Activated T-cell treated with anti-CD3 and anti-CD28 coated beads, Interleukin-2, amount 50 U/mL, for 72 hours (primary cell): ENCODE measurements at regions not wholly inside any gene's neighbourhood (a gene's known extent, or its start where the extent isn't known, plus 50 kb on each side); places are given as distances from the start of the nearest gene placed in this dataset.

Source experiments
- ATAC-seq, 2 donors: fragments of 150-1000 bp; cut with Tn5 transposase; replicated peaks in 1 of 2; 2 replicates each; pipeline ENCODE4 v1.10.0; 2021; ENCODE audit warnings: moderate library complexity in 2 of 2, mild to moderate bottlenecking in 1 of 2
- DNase-seq, 2 donors: peaks; one replicate each; pipeline ENCODE4 v3.0.0; 2021 to 2022; ENCODE audit warnings: mixed read lengths in 1 of 2
- H3K27ac Mint-ChIP-seq: one replicate; pipeline ENCODE4 v1.8.0; 2022; ENCODE audit warnings: mild to moderate bottlenecking, moderate library complexity, mixed read lengths
- H3K27me3 Mint-ChIP-seq: one replicate; pipeline ENCODE4 v1.8.0; 2022; ENCODE audit warnings: low read depth, mixed read lengths
- H3K36me3 Mint-ChIP-seq, 2 donors: one replicate each; pipeline ENCODE4 v1.8.0; 2022; ENCODE audit warnings: mixed read lengths in 2 of 2, mild to moderate bottlenecking in 1 of 2; ENCODE audit not compliant: insufficient read depth in 2 of 2
- H3K4me1 Mint-ChIP-seq: one replicate; pipeline ENCODE4 v1.8.0; 2022; ENCODE audit warnings: low read depth, mixed read lengths
- H3K4me3 Mint-ChIP-seq, 2 donors: one replicate each; pipeline ENCODE4 v1.8.0; 2022; ENCODE audit warnings: mild to moderate bottlenecking in 2 of 2, mixed read lengths in 2 of 2, moderate library complexity in 2 of 2
- H3K9me3 Mint-ChIP-seq, 2 donors: one replicate each; pipeline ENCODE4 v1.8.0; 2022; ENCODE audit warnings: mixed read lengths in 2 of 2

GRCh38 chr11:97965849-97966646 lies 1054.7 kb upstream of the CNTN5 start:
- Mint-ChIP-seq H3K9me3 (peaks cover 6 to 7% of the 10 kb centered on the region in 2 donors), H3K36me3 (peaks cover 0 to 3% of the 10 kb centered on the region in 2 donors), H3K4me3 (no peak overlapping the region), H3K27ac (no peak overlapping the region), H3K4me1 (no peaks in the 10 kb centered on the region), H3K27me3 (no peaks in the 10 kb centered on the region)
- no peak for DNase-seq
- ATAC-seq: no peak

DNA sequence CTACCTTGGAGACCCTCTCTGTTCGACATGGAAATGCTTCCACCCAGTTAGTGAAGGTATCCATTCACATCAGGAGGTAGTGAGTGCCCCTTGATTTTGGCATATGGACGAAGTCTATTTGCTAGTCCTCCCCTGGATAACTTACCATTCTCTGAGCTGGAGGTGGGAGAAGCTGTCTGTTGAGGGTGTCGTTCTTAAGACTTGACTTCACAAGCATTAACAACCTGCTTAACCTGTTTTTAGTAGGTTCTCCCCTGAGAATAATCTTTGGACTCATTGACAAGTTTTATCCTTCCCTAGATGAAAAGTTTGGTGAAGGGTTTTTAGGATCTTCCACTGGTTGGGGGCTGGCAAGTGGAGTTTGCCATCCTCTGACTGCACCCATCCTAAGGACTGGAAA lies 1053.8 kb upstream of the CNTN5 start:
- H3K27ac Mint-ChIP-seq: no peak overlapping the region
- no peak for DNase-seq
- peaks cover 6 to 9% of the 10 kb centered on the region in 2 donors for H3K9me3 Mint-ChIP-seq

GRCh38 chr11:97968071-97968470 lies 1052.7 kb upstream of the CNTN5 start:
- no peaks in the 10 kb centered on the region for H3K27me3 Mint-ChIP-seq
- H3K4me1 Mint-ChIP-seq: no peaks in the 10 kb centered on the region
- peaks cover 3 to 6% of the 10 kb centered on the region in 2 donors for H3K9me3 Mint-ChIP-seq
- DNase-seq (no peak), ATAC-seq (no peak)
- H3K27ac Mint-ChIP-seq: no peak overlapping the region
- no peak overlapping the region for H3K4me3 Mint-ChIP-seq
- peaks cover 0 to 3% of the 10 kb centered on the region in 2 donors for H3K36me3 Mint-ChIP-seq

More for the DNA sequence above, 1053.8 kb upstream of the CNTN5 start:
- no peak overlapping the region for H3K4me3 Mint-ChIP-seq
- ATAC-seq: no peak
- H3K27me3 Mint-ChIP-seq: no peaks in the 10 kb centered on the region
- H3K4me1 Mint-ChIP-seq: no peaks in the 10 kb centered on the region
- H3K36me3 Mint-ChIP-seq: peaks cover 0 to 3% of the 10 kb centered on the region in 2 donors

DNA sequence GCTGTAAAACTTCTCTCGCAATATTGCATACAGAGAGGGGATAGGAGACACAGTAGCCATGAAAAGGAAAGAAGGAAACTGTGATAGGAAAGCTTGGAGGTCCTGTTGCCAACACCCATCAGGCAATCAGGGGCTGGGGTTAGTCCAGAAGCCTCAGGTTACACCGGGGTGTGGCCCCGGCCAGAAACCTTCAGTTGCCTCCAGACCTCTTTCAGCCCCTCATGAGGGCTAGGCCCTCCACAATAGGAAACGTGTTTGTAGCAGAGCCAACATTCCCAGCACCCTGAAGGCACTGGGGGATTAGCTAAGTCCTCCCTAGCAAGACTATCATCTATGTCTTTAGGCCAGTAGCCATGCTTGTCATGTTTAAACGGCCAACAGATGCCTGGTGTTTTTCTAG lies 1048.0 kb upstream of the CNTN5 start:
- H3K27ac Mint-ChIP-seq: no peak overlapping the region
- peaks cover 0 to 3% of the 10 kb centered on the region in 2 donors for H3K36me3 Mint-ChIP-seq
- no peak for DNase-seq
- H3K27me3 Mint-ChIP-seq: no peaks in the 10 kb centered on the region
- H3K4me1 Mint-ChIP-seq: no peaks in the 10 kb centered on the region
- ATAC-seq: no peak
- H3K9me3 Mint-ChIP-seq: peaks cover 0 to 6% of the 10 kb centered on the region in 2 donors
- H3K4me3 Mint-ChIP-seq: no peak overlapping the region

DNA sequence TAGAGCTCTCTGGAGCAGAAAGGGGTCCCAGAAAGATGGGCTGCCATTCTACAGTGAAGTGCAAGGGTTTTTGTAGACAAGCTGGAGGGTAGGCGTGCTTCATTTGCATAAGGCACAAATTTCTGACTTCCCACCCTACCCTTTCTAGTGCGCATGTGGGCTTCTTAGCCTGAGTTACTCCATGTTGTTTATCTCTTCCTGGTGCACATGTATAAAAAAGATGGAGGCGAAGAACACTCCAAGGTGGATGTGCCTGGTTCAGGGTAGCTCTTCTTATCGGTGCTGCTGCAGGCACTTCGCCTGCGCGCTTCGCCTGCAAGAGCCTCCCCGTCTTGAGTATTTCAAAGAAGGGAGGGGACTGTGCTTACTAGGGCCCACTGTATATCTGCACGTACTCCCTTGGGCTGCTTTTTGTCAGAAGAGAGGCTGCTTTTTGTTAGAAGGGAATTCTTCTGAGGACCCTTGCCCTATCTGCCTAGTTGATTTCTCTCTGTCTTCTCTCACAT lies 1047.3 kb upstream of the CNTN5 start:
- no peak overlapping the region for H3K27ac Mint-ChIP-seq
- H3K27me3 Mint-ChIP-seq: no peaks in the 10 kb centered on the region
- H3K36me3 Mint-ChIP-seq: peaks cover 0 to 3% of the 10 kb centered on the region in 2 donors
- no peak overlapping the region for H3K4me3 Mint-ChIP-seq
- peaks cover 0 to 6% of the 10 kb centered on the region in 2 donors for H3K9me3 Mint-ChIP-seq
- no peaks in the 10 kb centered on the region for H3K4me1 Mint-ChIP-seq
- ATAC-seq (no peak), DNase-seq (no peak)

DNA sequence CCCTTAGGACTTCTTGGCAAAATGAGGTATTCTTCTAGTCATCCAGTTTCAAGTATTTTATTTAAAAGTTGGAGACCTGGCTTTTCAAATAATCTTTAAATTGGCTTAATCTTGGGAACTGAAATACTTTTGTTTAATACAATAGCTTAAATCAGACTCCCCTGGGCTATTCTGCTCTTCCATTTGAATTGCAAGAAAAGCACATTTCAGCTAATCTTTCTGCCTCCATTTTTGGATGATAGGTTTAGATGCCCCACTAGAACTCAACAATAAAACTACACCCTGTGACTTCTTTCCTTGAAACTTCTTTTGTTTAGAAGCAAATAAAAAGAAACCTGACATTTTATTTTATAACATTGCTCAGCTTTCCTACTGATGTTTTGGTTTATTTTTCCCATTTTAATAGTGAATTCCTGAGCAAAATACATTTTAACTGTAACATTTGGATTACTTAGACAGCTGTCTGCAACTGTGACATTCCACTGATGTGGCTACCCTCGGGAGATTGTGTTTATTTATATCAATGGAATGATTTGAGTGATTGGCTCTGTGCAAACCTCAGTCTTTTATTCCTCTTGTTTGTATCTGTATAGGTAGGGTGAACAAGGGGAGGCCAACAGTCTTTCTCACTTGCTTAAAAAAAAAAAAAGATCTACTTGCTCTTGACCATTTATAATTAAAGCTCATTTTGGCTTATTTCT lies 1045.8 kb upstream of the CNTN5 start:
- no peaks in the 10 kb centered on the region for H3K27me3 Mint-ChIP-seq
- ATAC-seq: no peak
- no peaks in the 10 kb centered on the region for H3K4me1 Mint-ChIP-seq
- peaks cover 0 to 1% of the 10 kb centered on the region in 2 donors for H3K36me3 Mint-ChIP-seq
- DNase-seq: no peak
- H3K4me3 Mint-ChIP-seq: no peak overlapping the region
- H3K9me3 Mint-ChIP-seq: peaks cover 0 to 4% of the 10 kb centered on the region in 2 donors
- no peak overlapping the region for H3K27ac Mint-ChIP-seq

GRCh38 chr11:97977726-97978125 lies 1043.0 kb upstream of the CNTN5 start:
- H3K9me3 Mint-ChIP-seq: peaks cover 4 to 10% of the 10 kb centered on the region in 2 donors
- H3K27me3 Mint-ChIP-seq: no peaks in the 10 kb centered on the region
- ATAC-seq (no peak), DNase-seq (no peak)
- H3K36me3 Mint-ChIP-seq: peaks cover 0 to 1% of the 10 kb centered on the region in 2 donors
- H3K4me3 Mint-ChIP-seq: no peak overlapping the region
- H3K4me1 Mint-ChIP-seq: no peaks in the 10 kb centered on the region
- no peak overlapping the region for H3K27ac Mint-ChIP-seq

GRCh38 chr11:97979741-97980140 lies 1041.0 kb upstream of the CNTN5 start:
- Mint-ChIP-seq H3K4me1 (no peaks in the 10 kb centered on the region), H3K9me3 (peaks cover 4 to 9% of the 10 kb centered on the region in 2 donors), H3K36me3 (peaks cover 0 to 4% of the 10 kb centered on the region in 2 donors), H3K4me3 (no peak overlapping the region), H3K27ac (no peak overlapping the region), H3K27me3 (no peaks in the 10 kb centered on the region)
- ATAC-seq (no peak), DNase-seq (no peak)

- no peak for ATAC-seq
- Mint-ChIP-seq H3K36me3 (peaks cover 0 to 4% of the 10 kb centered on the region in 2 donors), H3K27ac (no peak overlapping the region), H3K4me1 (no peaks in the 10 kb centered on the region), H3K9me3 (peaks cover 4 to 9% of the 10 kb centered on the region in 2 donors), H3K27me3 (no peaks in the 10 kb centered on the region), H3K4me3 (no peak overlapping the region)
- DNase-seq: no peak
These were observed 1038.2 kb upstream of the CNTN5 start for GRCh38 chr11:97982512-97982911.

DNA sequence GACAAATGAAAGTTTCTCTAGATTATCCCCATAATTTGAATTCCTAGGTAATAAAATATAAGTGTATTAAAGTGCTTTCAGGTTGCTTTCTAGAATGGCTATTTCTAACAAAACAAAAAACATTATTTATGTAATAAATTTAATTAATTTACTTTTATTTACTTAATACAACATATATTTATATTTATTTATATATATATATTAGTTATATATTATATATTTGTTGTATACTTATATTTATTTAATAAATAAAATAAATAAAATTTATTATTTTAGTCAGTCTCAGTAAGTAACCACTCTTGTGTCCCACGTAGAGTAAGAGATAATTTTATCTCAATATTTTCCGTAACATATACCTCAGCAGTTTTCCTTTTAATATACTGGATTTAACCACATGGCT lies 1031.6 kb upstream of the CNTN5 start:
- DNase-seq (no peak), ATAC-seq (no peak)
- Mint-ChIP-seq H3K9me3 (no peaks in the 10 kb centered on the region), H3K36me3 (peaks cover 0 to 2% of the 10 kb centered on the region in 2 donors), H3K27me3 (no peaks in the 10 kb centered on the region), H3K27ac (no peak overlapping the region), H3K4me1 (no peaks in the 10 kb centered on the region), H3K4me3 (no peak overlapping the region)

DNA sequence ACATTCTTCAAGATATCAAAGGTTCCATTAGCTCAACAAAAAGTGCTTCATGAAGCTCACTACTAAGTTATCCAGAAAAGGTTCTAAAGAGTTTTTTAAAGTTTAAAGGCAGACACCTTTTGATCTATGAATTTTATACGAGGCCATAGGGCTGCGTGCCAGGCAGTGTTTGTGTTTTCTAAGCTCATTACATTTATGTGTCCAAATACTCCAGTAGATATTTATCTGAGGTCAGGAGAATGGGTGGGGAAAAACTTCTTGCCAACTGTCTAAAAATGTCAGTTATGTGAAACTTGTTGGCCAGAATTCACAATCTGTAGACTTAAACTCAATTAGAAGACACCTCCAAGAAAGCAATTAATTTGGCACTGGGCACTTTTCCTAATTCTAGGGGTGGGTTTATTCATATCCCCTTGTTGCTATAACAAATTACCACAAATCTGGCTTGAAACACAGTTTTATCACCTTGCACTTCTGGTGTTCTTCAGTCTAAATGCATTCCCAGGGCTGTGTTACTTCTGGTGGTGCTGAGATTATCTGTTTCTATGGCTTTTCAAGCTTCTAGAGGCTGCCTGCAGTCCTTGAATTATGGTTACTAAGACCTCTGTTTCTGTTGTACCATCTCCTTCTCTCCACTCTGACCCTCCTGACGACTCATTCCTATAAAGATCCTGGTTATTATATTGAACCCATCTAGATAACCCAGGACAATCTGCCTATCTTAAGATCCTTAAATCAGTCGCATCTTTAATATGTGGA lies 1030.4 kb upstream of the CNTN5 start:
- Mint-ChIP-seq H3K9me3 (no peaks in the 10 kb centered on the region), H3K4me1 (no peaks in the 10 kb centered on the region), H3K27ac (no peak overlapping the region), H3K27me3 (no peaks in the 10 kb centered on the region), H3K36me3 (peaks cover 0 to 2% of the 10 kb centered on the region in 2 donors), H3K4me3 (no peak overlapping the region)
- ATAC-seq (no peak), DNase-seq (no peak)

DNA sequence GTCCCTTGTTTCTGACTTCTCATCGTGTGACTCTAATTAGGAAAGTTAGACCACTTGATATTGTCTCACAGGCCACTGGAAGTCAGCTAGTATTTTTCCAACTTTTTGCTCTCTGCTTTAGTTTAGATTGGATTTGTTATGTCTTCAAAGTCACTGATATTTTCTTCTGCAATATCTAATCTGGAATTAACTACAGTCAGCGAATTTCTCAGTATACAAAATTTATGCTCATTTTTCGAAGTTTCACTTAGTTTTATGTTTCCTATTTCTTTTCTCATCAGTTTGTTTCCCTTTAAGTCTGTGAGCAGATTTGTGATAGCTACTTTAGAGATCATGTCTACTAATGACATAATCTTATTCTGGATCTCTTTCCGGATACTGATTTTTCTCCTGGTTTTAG lies 1027.2 kb upstream of the CNTN5 start:
- Mint-ChIP-seq H3K36me3 (peaks cover 0 to 2% of the 10 kb centered on the region in 2 donors), H3K27ac (no peak overlapping the region), H3K4me3 (no peak overlapping the region), H3K4me1 (no peaks in the 10 kb centered on the region), H3K9me3 (peaks cover 2% of the 10 kb centered on the region in 2 donors), H3K27me3 (no peaks in the 10 kb centered on the region)
- no peak for ATAC-seq
- DNase-seq: no peak

DNA sequence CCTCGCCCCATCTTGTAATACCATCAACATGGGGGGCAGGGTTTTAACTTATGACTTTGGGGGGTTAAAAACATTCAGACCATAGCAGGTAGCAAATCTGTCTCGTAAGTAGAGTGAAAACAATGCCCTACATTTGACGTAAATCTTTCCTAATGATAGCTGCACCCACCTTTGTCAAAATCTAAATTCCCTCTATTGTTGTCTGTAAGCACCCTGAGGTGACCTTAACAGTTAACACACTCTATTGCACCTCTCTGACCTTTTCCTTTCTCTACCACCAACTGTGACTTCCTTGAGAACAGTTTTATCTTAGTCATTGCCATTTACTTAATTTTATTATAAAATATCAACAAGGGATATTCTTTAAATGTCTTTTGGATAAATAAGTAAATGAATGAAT lies 1024.9 kb upstream of the CNTN5 start:
- Mint-ChIP-seq H3K9me3 (peaks cover 2% of the 10 kb centered on the region in 2 donors), H3K36me3 (no peaks in the 10 kb centered on the region), H3K27me3 (no peaks in the 10 kb centered on the region), H3K27ac (no peak overlapping the region), H3K4me3 (no peak overlapping the region), H3K4me1 (no peaks in the 10 kb centered on the region)
- no peak for ATAC-seq
- no peak for DNase-seq
